Glutamatergic neuron (in vitro differentiated cells): ENCODE measurements at regions not wholly inside any gene's neighbourhood (a gene's known extent, or its start where the extent isn't known, plus 50 kb on each side); places are given as distances from the start of the nearest gene placed in this dataset.

Experiments
- DNase-seq: peaks from one replicate; pipeline ENCODE4 v3.0.0; 2022
- H3K27ac Mint-ChIP-seq: one replicate; pipeline ENCODE4 v1.8.0; 2020; ENCODE audit warnings: mild to moderate bottlenecking, mixed read lengths, inconsistent platforms; ENCODE audit not compliant: unreplicated experiment
- H3K27me3 Mint-ChIP-seq: one replicate; pipeline ENCODE4 v1.8.0; 2020; ENCODE audit warnings: mild to moderate bottlenecking, moderate library complexity, mixed read lengths, inconsistent platforms; ENCODE audit not compliant: unreplicated experiment
- H3K36me3 Mint-ChIP-seq: one replicate; pipeline ENCODE4 v1.8.0; 2020; ENCODE audit warnings: mild to moderate bottlenecking, mixed read lengths, inconsistent platforms; ENCODE audit not compliant: unreplicated experiment
- H3K4me1 Mint-ChIP-seq: one replicate; pipeline ENCODE4 v1.8.0; 2020; ENCODE audit warnings: mild to moderate bottlenecking, low read depth, mixed read lengths, inconsistent platforms; ENCODE audit not compliant: unreplicated experiment
- H3K4me3 Mint-ChIP-seq: one replicate; pipeline ENCODE4 v1.8.0; 2020; ENCODE audit warnings: mild to moderate bottlenecking, mixed read lengths, inconsistent platforms; ENCODE audit not compliant: unreplicated experiment
- H3K9me3 Mint-ChIP-seq: one replicate; pipeline ENCODE4 v1.8.0; 2020; ENCODE audit warnings: mild to moderate bottlenecking, moderate library complexity, mixed read lengths, inconsistent platforms; ENCODE audit not compliant: unreplicated experiment
- TF ChIP-seq, protein P1 (sequence below): fragments of 200-600 bp; sonication (generic); IDR thresholded peaks from one replicate; pipeline ENCODE4 v1.5.0; 2021; ENCODE audit not compliant: partially characterized antibody, unreplicated experiment

DNA sequence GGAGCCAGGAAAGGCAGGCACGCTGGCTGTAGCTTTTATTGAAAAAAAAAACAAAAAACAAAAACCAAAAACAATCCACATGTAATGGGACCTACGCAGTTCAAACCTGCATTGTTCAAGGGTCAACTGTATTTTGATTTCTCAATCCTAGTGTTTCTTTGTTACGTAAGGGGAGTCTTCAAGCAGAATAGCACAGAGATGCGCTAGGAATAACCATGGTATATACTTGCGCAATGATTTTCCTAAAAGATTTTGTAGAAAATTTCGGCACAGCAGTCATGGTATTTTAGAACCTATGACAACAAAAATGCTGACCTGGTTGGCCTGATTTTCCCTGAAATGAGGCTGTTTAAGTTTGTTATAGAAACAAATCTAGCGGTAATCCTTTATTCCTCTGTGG, 1110.5 kb upstream of the WWC1 start:
- H3K27me3 Mint-ChIP-seq, result no peaks in the 10 kb centered on the region
- H3K9me3 Mint-ChIP-seq, result no peaks in the 10 kb centered on the region
- no peaks in the 10 kb centered on the region for H3K4me1 Mint-ChIP-seq

DNA sequence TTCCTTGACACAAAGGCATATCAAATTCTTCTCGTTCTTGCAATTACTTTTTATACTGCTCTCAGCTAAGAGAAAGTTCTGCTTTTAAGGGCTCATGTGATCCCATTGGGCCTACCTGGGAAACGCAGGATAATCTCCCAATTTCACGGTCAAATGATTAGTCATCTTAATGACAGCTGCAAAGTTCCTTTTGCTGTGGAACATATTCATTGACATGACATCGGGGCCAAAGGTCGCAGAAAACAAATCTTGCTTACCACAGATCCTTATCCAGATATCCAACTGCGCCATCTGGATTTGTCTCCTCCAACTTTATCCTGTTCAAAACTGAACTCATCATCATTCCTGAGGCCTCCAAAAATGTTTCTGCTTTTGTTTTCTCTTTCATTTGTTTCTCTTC, 1085.6 kb upstream of the WWC1 start:
- peaks cover 8% of the 10 kb centered on the region for H3K4me1 Mint-ChIP-seq
- H3K9me3 Mint-ChIP-seq, result peaks cover 1% of the 10 kb centered on the region
- H3K4me3 Mint-ChIP-seq, result no peak overlapping the region
- H3K27ac Mint-ChIP-seq, result no peak overlapping the region
- TF ChIP-seq, protein P1, sequence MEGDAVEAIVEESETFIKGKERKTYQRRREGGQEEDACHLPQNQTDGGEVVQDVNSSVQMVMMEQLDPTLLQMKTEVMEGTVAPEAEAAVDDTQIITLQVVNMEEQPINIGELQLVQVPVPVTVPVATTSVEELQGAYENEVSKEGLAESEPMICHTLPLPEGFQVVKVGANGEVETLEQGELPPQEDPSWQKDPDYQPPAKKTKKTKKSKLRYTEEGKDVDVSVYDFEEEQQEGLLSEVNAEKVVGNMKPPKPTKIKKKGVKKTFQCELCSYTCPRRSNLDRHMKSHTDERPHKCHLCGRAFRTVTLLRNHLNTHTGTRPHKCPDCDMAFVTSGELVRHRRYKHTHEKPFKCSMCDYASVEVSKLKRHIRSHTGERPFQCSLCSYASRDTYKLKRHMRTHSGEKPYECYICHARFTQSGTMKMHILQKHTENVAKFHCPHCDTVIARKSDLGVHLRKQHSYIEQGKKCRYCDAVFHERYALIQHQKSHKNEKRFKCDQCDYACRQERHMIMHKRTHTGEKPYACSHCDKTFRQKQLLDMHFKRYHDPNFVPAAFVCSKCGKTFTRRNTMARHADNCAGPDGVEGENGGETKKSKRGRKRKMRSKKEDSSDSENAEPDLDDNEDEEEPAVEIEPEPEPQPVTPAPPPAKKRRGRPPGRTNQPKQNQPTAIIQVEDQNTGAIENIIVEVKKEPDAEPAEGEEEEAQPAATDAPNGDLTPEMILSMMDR, result no peak
- DNase-seq, result no peak
- no peaks in the 10 kb centered on the region for H3K36me3 Mint-ChIP-seq
- peaks cover 3% of the 10 kb centered on the region for H3K27me3 Mint-ChIP-seq

More for the DNA sequence above, 1110.5 kb upstream of the WWC1 start:
- no peak for DNase-seq
- H3K36me3 Mint-ChIP-seq, result no peaks in the 10 kb centered on the region
- no peak overlapping the region for H3K4me3 Mint-ChIP-seq
- no peak overlapping the region for H3K27ac Mint-ChIP-seq
- TF ChIP-seq, protein P1, result no peak

DNA sequence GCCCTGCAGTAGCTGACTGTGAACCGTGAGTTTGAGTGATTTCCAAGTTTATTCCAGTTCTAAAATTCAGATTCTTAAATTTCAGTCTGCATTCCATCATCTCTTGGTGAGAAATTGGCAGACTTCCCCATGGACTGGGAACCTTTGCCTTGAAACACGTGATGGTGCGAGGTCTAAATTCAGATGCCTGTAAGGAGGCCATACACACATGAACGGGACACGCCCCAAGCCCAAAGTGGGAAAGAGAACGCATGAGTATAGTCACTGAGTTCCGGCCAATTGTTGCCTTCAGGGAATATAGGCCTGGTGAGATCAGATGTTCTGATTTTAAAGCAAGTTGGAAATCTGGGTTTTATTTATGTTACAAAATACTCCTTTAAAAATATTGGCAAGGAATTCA, 1084.4 kb upstream of the WWC1 start:
- Mint-ChIP-seq H3K4me3 (no peak overlapping the region), H3K4me1 (peaks cover 8% of the 10 kb centered on the region), H3K9me3 (peaks cover 1% of the 10 kb centered on the region), H3K36me3 (no peaks in the 10 kb centered on the region), H3K27ac (no peak overlapping the region), H3K27me3 (peaks cover 2% of the 10 kb centered on the region)
- TF ChIP-seq, protein P1, result no peak
- no peak for DNase-seq

DNA sequence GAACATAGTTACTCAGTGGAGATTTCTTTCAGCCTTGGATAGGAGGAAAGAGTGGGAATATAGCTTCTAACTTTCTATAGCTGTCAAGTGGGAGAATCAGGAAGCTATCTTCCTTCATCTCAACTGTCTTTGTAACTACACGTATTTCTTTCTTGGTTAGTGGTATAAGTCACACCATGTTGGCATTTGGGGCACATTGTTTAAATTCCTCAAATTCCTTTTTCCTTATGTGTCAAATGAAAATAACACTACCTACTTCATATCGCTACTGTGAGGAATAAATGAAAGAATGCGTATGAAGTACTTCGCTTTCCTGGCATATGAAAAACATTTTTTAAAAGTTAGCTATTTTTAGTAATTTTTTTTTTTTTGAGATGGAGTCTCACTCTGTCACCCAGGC, 1082.5 kb upstream of the WWC1 start:
- Mint-ChIP-seq H3K27ac (no peak overlapping the region), H3K27me3 (no peaks in the 10 kb centered on the region), H3K4me1 (peaks cover 3% of the 10 kb centered on the region), H3K9me3 (no peaks in the 10 kb centered on the region), H3K4me3 (no peak overlapping the region), H3K36me3 (no peaks in the 10 kb centered on the region)
- TF ChIP-seq, protein P1, result no peak
- no peak for DNase-seq

DNA sequence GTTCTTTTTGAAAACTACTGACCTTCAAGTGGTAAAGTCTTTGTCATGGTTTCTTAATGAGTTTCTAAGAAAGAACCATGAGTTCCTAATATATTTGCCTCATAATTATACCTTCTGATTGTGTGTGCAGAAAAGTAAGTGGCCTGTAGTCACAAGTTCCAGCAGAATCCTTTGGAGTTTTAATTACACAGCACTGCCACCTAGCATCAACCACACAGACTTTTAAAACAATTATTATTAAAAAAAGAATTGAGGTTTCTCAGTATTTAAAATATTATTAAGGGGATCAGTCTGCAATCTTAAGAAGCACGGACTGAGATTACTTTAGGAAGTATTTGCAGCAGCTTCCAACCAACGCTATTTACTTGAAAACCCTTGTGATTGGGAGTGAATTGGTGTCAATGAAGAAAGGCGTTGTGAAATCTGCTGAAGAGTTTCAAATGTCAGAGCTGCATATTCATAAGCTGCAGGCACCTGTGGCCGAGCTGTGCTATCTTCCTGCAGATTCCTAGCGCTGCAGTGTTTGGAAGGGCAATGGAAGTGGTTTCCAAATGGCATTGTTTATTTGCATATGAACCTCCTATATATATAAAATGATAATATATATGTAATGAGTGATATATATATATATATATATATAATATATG, 1074.2 kb upstream of the WWC1 start:
- TF ChIP-seq, protein P1, result no peak
- DNase-seq, result no peak
- Mint-ChIP-seq H3K36me3 (no peaks in the 10 kb centered on the region), H3K27ac (no peak overlapping the region), H3K9me3 (no peaks in the 10 kb centered on the region), H3K4me3 (no peak overlapping the region), H3K4me1 (no peaks in the 10 kb centered on the region), H3K27me3 (no peaks in the 10 kb centered on the region)
